ENCODE measurements at regions not wholly inside any gene's neighbourhood (a gene's known extent, or its start where the extent isn't known, plus 50 kb on each side); places are given as distances from the start of the nearest gene placed in this dataset.

GRCh38 chr18:37956020-37956419 is 390.4 kb upstream of the CELF4 start:
- no peaks in the 10 kb centered on the region for H3K36me3 Mint-ChIP-seq (ENCODE audit: low read depth)
- intact Hi-C loops (cut with micrococcal nuclease) = no loop called here
- no peak overlapping the region for H3K27ac Mint-ChIP-seq
- H3K4me1 Mint-ChIP-seq (ENCODE audit: low read depth) = no peaks in the 10 kb centered on the region
- H3K27me3 Mint-ChIP-seq (ENCODE audit: insufficient read depth) = no peaks in the 10 kb centered on the region
- peaks cover 6% of the 10 kb centered on the region for H3K9me3 Mint-ChIP-seq
- DNase-seq (ENCODE audit: low spot score) = no peak
- no peak overlapping the region for H3K4me3 Mint-ChIP-seq

- peaks cover 6% of the 10 kb centered on the region for H3K9me3 Mint-ChIP-seq
- no peak overlapping the region for H3K27ac Mint-ChIP-seq
Observed at GRCh38 chr18:37955201-37955600, 389.6 kb upstream of the CELF4 start.

GRCh38 chr18:37953876-37954275 is 388.3 kb upstream of the CELF4 start:
- no peaks in the 10 kb centered on the region for H3K27me3 Mint-ChIP-seq (ENCODE audit: insufficient read depth)
- intact Hi-C loops (cut with micrococcal nuclease) = no loop called here
- no peak overlapping the region for H3K4me3 Mint-ChIP-seq
- no peak for DNase-seq (ENCODE audit: low spot score)
- H3K27ac Mint-ChIP-seq = no peak overlapping the region
- no peaks in the 10 kb centered on the region for H3K36me3 Mint-ChIP-seq (ENCODE audit: low read depth)
- peaks cover 11% of the 10 kb centered on the region for H3K9me3 Mint-ChIP-seq
- no peaks in the 10 kb centered on the region for H3K4me1 Mint-ChIP-seq (ENCODE audit: low read depth)

More at GRCh38 chr18:37955201-37955600, 389.6 kb upstream of the CELF4 start:
- intact Hi-C loops (cut with micrococcal nuclease) = no loop called here
- no peaks in the 10 kb centered on the region for H3K4me1 Mint-ChIP-seq (ENCODE audit: low read depth)
- no peak for DNase-seq (ENCODE audit: low spot score)
- no peak overlapping the region for H3K4me3 Mint-ChIP-seq
- no peaks in the 10 kb centered on the region for H3K27me3 Mint-ChIP-seq (ENCODE audit: insufficient read depth)
- H3K36me3 Mint-ChIP-seq (ENCODE audit: low read depth) = no peaks in the 10 kb centered on the region

- DNase-seq (ENCODE audit: low spot score) = no peak
- no peaks in the 10 kb centered on the region for H3K36me3 Mint-ChIP-seq (ENCODE audit: low read depth)
- no peaks in the 10 kb centered on the region for H3K4me1 Mint-ChIP-seq (ENCODE audit: low read depth)
- no peak overlapping the region for H3K27ac Mint-ChIP-seq
- intact Hi-C loops (cut with micrococcal nuclease) = no loop called here
- H3K4me3 Mint-ChIP-seq = no peak overlapping the region
- H3K27me3 Mint-ChIP-seq (ENCODE audit: insufficient read depth) = peaks cover 1% of the 10 kb centered on the region
- peaks cover 11% of the 10 kb centered on the region for H3K9me3 Mint-ChIP-seq
Observed at GRCh38 chr18:37948471-37948870, 382.9 kb upstream of the CELF4 start.

- no peak overlapping the region for H3K4me3 Mint-ChIP-seq
- no peak overlapping the region for H3K27ac Mint-ChIP-seq
- no peaks in the 10 kb centered on the region for H3K4me1 Mint-ChIP-seq (ENCODE audit: low read depth)
- DNase-seq (ENCODE audit: low spot score) = no peak
- peaks cover 1% of the 10 kb centered on the region for H3K27me3 Mint-ChIP-seq (ENCODE audit: insufficient read depth)
- no peaks in the 10 kb centered on the region for H3K36me3 Mint-ChIP-seq (ENCODE audit: low read depth)
- intact Hi-C loops (cut with micrococcal nuclease) = no loop called here
- H3K9me3 Mint-ChIP-seq = peaks cover 5% of the 10 kb centered on the region
Observed at GRCh38 chr18:37946324-37946723, 380.7 kb upstream of the CELF4 start.

- intact Hi-C loops (cut with micrococcal nuclease) = no loop called here
- peaks cover 9% of the 10 kb centered on the region for H3K9me3 Mint-ChIP-seq
- no peak for DNase-seq (ENCODE audit: low spot score)
- peaks cover 1% of the 10 kb centered on the region for H3K27me3 Mint-ChIP-seq (ENCODE audit: insufficient read depth)
- no peak overlapping the region for H3K4me3 Mint-ChIP-seq
- H3K36me3 Mint-ChIP-seq (ENCODE audit: low read depth) = no peaks in the 10 kb centered on the region
- no peaks in the 10 kb centered on the region for H3K4me1 Mint-ChIP-seq (ENCODE audit: low read depth)
- H3K27ac Mint-ChIP-seq = no peak overlapping the region
Observed at GRCh38 chr18:37944700-37945270, 379.2 kb upstream of the CELF4 start.

- no peaks in the 10 kb centered on the region for H3K36me3 Mint-ChIP-seq (ENCODE audit: low read depth)
- peaks cover 13% of the 10 kb centered on the region for H3K9me3 Mint-ChIP-seq
- DNase-seq (ENCODE audit: low spot score) = no peak
- intact Hi-C loops (cut with micrococcal nuclease) = no loop called here
- H3K4me3 Mint-ChIP-seq = no peak overlapping the region
- no peaks in the 10 kb centered on the region for H3K4me1 Mint-ChIP-seq (ENCODE audit: low read depth)
- H3K27me3 Mint-ChIP-seq (ENCODE audit: insufficient read depth) = no peaks in the 10 kb centered on the region
- no peak overlapping the region for H3K27ac Mint-ChIP-seq
Observed at GRCh38 chr18:37937287-37937686, 371.7 kb upstream of the CELF4 start.

- Mint-ChIP-seq H3K27ac (no peak overlapping the region), H3K9me3 (peaks cover 10% of the 10 kb centered on the region), H3K4me3 (no peak overlapping the region), H3K27me3 (ENCODE audit: insufficient read depth) (no peaks in the 10 kb centered on the region), H3K36me3 (ENCODE audit: low read depth) (no peaks in the 10 kb centered on the region), H3K4me1 (ENCODE audit: low read depth) (no peaks in the 10 kb centered on the region)
- intact Hi-C loops (cut with micrococcal nuclease) = no loop called here
- DNase-seq (ENCODE audit: low spot score) = no peak
Observed at GRCh38 chr18:37935086-37935485, 369.5 kb upstream of the CELF4 start.

GRCh38 chr18:37930640-37931039 is 365.0 kb upstream of the CELF4 start:
- H3K4me3 Mint-ChIP-seq = no peak overlapping the region
- H3K9me3 Mint-ChIP-seq = no peaks in the 10 kb centered on the region
- no peaks in the 10 kb centered on the region for H3K27me3 Mint-ChIP-seq (ENCODE audit: insufficient read depth)
- H3K4me1 Mint-ChIP-seq (ENCODE audit: low read depth) = no peaks in the 10 kb centered on the region
- DNase-seq (ENCODE audit: low spot score) = no peak
- intact Hi-C loops (cut with micrococcal nuclease) = no loop called here
- H3K36me3 Mint-ChIP-seq (ENCODE audit: low read depth) = no peaks in the 10 kb centered on the region
- no peak overlapping the region for H3K27ac Mint-ChIP-seq

GRCh38 chr18:37922162-37922561 is 356.6 kb upstream of the CELF4 start:
- peaks cover 4% of the 10 kb centered on the region for H3K9me3 Mint-ChIP-seq
- no peaks in the 10 kb centered on the region for H3K36me3 Mint-ChIP-seq (ENCODE audit: low read depth)
- intact Hi-C loops (cut with micrococcal nuclease) = no loop called here
- no peak overlapping the region for H3K4me3 Mint-ChIP-seq
- DNase-seq (ENCODE audit: low spot score) = no peak
- no peaks in the 10 kb centered on the region for H3K4me1 Mint-ChIP-seq (ENCODE audit: low read depth)
- no peaks in the 10 kb centered on the region for H3K27me3 Mint-ChIP-seq (ENCODE audit: insufficient read depth)
- H3K27ac Mint-ChIP-seq = no peak overlapping the region

- Mint-ChIP-seq H3K4me3 (no peak overlapping the region), H3K4me1 (ENCODE audit: low read depth) (no peaks in the 10 kb centered on the region), H3K27me3 (ENCODE audit: insufficient read depth) (no peaks in the 10 kb centered on the region), H3K27ac (no peak overlapping the region), H3K9me3 (peaks cover 4% of the 10 kb centered on the region), H3K36me3 (ENCODE audit: low read depth) (no peaks in the 10 kb centered on the region)
- no peak for DNase-seq (ENCODE audit: low spot score)
- intact Hi-C loops (cut with micrococcal nuclease) = no loop called here
Observed at GRCh38 chr18:37920865-37921264, 355.3 kb upstream of the CELF4 start.

GRCh38 chr18:37913051-37913450 is 347.5 kb upstream of the CELF4 start:
- no peak for DNase-seq (ENCODE audit: low spot score)
- no peaks in the 10 kb centered on the region for H3K4me1 Mint-ChIP-seq (ENCODE audit: low read depth)
- H3K36me3 Mint-ChIP-seq (ENCODE audit: low read depth) = no peaks in the 10 kb centered on the region
- intact Hi-C loops (cut with micrococcal nuclease) = no loop called here
- no peaks in the 10 kb centered on the region for H3K9me3 Mint-ChIP-seq
- no peaks in the 10 kb centered on the region for H3K27me3 Mint-ChIP-seq (ENCODE audit: insufficient read depth)
- no peak overlapping the region for H3K4me3 Mint-ChIP-seq
- H3K27ac Mint-ChIP-seq = no peak overlapping the region

GRCh38 chr18:37902344-37902743 is 336.7 kb upstream of the CELF4 start:
- Mint-ChIP-seq H3K4me3 (no peak overlapping the region), H3K4me1 (ENCODE audit: low read depth) (no peaks in the 10 kb centered on the region), H3K36me3 (ENCODE audit: low read depth) (no peaks in the 10 kb centered on the region), H3K27ac (no peak overlapping the region), H3K27me3 (ENCODE audit: insufficient read depth) (no peaks in the 10 kb centered on the region), H3K9me3 (no peaks in the 10 kb centered on the region)
- no peak for DNase-seq (ENCODE audit: low spot score)
- intact Hi-C loops (cut with micrococcal nuclease) = no loop called here

- Mint-ChIP-seq H3K4me3 (no peak overlapping the region), H3K27me3 (ENCODE audit: insufficient read depth) (no peaks in the 10 kb centered on the region), H3K27ac (no peak overlapping the region), H3K4me1 (ENCODE audit: low read depth) (no peaks in the 10 kb centered on the region), H3K36me3 (ENCODE audit: low read depth) (no peaks in the 10 kb centered on the region), H3K9me3 (no peaks in the 10 kb centered on the region)
- intact Hi-C loops (cut with micrococcal nuclease) = no loop called here
- no peak for DNase-seq (ENCODE audit: low spot score)
Observed at GRCh38 chr18:37900326-37900725, 334.7 kb upstream of the CELF4 start.

Measured in activated T-helper 1 cell treated with anti-CD3 and anti-CD28 coated beads, Interleukin-12 subunit alpha, Interleukin-12 subunit beta, Interleukin-2, Interleukin-4 antibody, amounts not matched to agents 30 ng/mL and 10 ng/mL and 1 ng/mL, durations not matched to agents 14 hours and 24 hours and 36 hours (primary cell).